GM21381 (cell line): ENCODE measurements at regions not wholly inside any gene's neighbourhood (a gene's known extent, or its start where the extent isn't known, plus 50 kb on each side); places are given as distances from the start of the nearest gene placed in this dataset.
"Not testable (repeated sequence)": the region's sequence is repeated elsewhere in the genome, so short reads cannot be mapped to it uniquely, and the experiment has no call there.

Experiments used
- ATAC-seq: cut with Tn5 transposase; IDR thresholded peaks from one replicate; pipeline ENCODE4 v1.9.1; 2021; ENCODE audit warnings: mild to moderate bottlenecking, moderate library complexity; ENCODE audit not compliant: unreplicated experiment

DNA sequence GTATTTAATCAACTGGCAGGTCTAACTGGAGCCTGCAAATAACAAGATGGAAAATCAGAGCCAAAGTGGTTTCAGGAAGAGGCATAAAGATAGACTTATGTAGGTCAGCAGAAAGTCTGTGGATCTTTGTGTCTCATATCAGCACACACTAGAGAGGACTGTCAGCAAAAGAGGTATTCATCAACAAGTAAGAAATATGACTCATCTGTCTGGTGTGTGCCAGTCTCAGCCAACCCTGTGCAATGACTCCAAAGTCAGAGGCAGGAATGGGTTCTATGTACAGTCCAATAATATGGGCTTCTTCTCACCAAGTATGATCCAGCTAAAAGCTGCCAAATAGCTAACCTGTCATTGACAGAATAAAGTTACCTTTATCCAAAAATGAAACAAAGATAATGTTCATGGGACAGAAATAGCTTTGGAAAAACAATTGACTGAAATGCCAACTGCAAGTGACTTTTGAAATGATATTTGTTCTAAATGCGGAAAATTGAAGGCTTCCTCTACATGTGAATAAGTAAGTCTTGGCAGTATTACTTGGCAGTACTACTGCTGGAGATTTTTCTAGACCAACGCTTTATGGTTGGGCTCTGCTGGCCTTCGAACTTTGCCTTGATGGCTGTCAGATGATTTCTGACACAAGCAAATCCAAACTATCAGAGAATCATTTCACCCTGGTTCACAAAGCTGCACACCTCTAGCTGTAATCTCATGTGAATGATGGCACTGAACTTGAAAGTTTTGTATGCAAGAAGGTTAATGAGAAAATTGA lies 272.3 kb upstream of the SEMA3C start:
- ATAC-seq = no peak

- ATAC-seq = no peak
Observed at GRCh38 chr7:81187753-81188152, 268.9 kb upstream of the SEMA3C start.

DNA sequence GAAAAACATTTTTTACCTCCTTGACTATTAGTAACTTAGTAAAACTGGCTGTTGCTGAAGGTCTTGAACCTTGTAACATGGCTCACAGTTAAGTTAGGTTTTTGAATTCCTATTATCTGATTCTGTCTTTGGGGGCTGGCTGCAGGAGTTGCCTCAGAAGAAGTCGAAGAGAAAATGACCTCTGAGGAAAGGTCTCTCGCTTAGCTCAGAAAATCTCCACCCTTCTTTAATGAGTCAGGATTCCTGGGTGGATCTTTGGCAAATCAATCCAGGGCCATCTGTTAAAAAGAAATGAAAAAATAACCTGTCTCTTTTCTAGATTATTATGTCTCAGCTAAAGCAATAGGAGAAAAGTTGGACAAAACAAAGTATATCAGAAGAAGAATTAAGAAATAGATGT lies 267.8 kb upstream of the SEMA3C start:
- no peak for ATAC-seq

- ATAC-seq = no peak
Observed at GRCh38 chr7:81185072-81185471, 266.2 kb upstream of the SEMA3C start.

DNA sequence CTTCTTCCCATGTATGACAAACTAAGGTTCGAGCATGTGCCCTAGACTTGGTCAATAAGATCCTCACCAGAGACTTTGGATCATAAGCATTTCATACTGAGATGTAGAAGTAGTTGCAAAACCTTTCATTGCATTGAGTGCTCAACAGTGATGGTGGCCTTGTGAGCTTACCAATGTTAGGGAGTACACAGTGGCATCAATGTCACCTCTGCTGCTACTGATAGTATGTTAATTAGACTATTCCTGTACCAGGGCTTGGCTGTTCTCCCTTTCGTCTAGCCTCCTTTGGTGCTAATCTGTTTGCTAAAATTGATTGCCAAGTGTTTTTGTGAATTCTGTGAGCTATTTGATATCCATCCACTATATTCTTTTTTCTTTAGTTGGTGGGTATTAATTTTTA lies 264.5 kb upstream of the SEMA3C start:
- no peak for ATAC-seq

DNA sequence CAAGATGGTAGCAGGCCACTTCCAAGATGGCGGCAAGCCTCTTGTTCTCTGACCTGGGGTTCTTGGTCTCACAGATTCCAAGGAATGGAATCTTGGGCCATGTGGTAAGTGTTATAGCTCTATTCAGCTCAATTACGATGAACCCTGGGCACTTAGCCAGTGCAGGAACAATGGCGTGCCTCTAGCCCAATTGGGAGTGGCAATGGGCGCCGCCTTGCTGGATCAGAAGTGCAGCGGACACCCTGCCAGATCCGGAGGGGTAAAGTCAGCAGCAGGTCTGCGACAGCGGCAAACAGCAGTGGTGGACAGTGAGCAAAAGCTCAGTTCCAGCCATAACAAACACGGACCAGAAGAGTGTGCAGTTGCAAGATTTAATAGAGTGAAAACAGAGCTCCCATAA lies 263.2 kb upstream of the SEMA3C start:
- ATAC-seq = not testable (repeated sequence)

DNA sequence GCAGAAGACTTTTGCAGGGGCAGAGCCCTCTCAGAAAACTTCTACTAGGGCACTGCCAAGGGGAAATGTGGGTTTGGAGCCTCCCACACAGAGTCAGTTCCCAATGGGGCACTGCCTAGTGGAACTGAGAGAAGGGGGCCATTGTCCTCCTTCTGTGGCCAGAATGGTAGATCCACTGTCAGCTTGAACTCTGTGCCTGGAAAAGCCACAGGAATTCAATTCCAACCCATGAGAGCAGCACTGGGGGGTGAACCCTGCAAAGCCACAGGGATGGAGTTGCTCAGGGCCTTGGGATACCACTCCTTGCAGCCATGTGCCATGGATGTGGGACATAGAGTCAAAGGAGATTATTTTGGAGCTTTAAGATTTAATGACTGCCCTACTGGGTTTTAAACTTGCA lies 262.2 kb upstream of the SEMA3C start:
- no peak for ATAC-seq

- no peak for ATAC-seq
Observed at GRCh38 chr7:81180573-81180972, 261.7 kb upstream of the SEMA3C start.

DNA sequence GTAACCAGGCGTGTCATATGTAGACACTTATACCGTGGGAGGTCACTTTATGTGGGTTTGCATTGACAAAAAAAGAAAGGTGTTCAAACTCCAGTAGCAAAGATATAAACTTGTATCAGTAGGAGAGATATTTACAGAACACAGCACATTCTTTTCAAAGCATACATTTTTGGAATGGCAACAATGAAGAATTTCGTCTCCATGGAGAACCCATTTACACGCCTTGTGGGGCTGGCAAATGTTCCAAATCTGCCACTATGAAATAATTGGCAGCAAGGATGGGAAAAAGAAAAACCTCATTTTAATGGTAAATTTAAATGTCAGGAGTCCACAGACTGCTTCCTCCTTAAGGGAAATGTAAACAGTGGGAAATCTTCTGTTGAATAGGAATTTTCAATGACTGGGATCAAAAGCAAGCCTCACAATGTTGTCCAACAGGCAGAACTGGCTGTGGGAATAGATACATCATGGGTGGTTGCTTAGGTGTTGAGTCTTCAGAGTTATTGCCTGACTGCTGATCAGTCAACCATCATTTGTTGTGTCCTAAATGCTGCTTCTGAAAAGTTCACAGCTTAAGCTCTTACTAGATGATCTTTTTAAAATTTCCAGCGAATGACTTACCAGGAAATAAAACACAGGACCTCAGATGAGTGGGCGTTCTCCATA lies 256.6 kb upstream of the SEMA3C start:
- no peak for ATAC-seq

- no peak for ATAC-seq
Observed at GRCh38 chr7:81173766-81174281, 255.0 kb upstream of the SEMA3C start.

DNA sequence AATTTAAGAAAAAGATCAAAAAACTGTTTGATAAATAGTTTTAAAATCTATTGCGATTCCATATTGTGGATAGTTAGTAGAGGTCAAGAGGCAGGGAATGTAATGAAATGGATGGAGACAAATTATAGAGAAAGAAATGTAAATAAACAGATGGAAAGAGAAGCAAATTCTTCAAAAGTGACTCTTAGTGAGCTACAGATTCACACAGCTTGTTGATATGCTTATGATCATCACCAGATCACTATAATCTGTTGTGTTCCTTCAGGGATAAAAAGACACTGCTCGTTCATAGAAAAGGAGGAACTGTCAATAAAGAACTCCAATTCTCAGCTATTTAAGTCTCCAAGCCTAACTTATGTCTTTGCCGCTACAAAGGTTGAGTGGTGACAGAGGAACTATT lies 251.4 kb upstream of the SEMA3C start:
- ATAC-seq = no peak

- ATAC-seq = no peak
Observed at GRCh38 chr7:81167934-81168333, 249.1 kb upstream of the SEMA3C start.

DNA sequence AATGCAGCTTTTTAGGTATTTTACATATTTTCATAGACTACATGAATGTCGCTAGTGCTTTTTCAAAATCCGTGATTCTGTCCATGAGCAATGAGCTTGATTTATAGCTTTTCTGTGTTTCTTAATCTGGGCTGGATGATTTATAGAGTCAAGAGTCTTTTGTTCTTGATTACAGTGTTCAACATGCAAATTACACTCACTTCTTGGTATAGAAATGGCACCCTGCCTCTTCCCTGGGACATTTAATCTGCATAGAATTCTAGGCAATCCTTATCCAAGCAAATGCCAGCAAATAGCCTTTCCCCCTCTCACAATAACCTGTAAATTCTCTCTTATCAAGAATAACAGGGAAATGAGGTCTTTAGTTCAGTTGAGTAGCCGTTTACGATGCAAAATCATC lies 246.2 kb upstream of the SEMA3C start:
- ATAC-seq = no peak

DNA sequence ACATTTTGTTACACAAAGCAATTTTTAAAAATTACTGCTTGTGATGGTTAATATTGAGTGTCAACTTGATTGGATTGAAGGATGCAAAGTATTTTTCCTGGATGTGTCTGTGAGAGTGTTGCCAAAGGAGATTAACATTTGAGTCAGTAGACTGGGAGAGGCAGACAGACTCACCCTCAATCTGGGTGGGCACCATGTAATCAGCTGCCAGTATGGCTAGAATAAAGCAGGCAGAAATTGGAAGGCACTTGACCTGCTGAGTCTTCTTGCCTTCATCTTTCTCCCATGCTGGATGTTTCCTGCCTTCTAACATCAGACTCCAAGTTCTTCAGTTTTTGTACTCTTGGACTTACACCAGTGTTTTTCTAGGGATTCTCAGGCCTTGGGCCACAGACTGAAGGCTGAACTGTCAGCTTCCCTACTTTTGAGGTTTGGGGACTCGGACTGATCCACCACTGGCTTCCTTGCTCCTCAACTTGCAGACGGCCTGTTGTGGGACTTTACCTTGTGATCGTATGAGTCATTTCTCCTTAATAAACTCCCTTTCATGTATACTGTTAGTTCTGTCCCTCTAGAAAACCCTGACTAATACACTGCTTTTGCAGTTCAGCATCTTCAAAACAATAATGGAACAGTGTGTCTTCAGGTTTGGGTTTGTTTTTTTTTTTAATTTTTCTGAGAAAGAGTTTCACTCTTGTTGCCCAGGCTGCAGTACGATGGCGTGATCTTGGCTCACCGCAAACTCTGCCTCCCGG lies 244.1 kb upstream of the SEMA3C start:
- ATAC-seq = no peak

DNA sequence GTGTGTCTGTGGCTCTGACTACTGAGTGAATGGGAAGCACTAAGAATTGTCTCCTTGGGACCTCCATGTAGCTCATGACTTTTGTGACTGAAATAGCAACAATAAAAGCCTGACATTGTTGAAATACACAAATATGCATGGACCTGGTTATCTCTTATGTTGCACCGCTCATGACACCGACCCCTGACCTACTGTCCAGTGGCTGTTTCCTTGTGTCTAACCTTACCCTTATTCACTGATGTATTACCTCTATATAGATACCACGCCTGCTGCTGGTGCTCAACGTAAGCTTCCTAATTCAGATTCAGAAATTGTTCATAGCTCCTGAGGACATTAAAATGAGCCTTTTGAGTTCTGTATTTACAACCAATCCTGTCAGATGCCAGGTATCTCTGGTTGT lies 243.4 kb upstream of the SEMA3C start:
- no peak for ATAC-seq

DNA sequence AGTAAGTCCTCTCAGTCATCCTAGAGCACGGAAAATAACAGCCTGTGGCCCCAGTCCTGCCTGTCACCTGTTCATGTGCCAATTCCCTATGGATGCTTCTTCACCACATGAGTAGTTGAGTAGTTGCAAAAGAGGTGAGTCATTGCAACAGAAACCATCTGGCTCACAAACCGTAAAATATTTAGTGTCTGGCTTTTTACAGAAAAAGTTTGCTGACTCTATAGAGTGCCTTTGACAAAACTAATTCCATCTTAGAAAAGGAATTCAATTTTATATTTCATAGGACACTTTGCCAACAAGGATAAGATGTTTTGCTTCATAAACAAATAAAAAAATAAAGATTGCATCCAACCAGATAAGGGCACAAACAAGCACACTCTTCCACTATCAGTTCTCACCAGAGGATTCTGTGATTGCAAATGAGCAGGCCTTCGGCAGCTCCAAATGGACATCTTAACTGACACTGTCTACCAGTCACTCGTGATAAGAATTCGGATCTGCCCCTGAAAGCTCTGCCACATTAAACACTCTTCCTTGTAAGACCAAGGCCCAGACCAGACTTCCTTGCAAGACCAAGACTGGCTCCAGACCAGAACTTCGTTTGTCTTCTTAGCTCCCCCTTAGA lies 242.7 kb upstream of the SEMA3C start:
- ATAC-seq = no peak

- ATAC-seq = no peak
Observed at GRCh38 chr7:81159402-81159801, 240.6 kb upstream of the SEMA3C start.

DNA sequence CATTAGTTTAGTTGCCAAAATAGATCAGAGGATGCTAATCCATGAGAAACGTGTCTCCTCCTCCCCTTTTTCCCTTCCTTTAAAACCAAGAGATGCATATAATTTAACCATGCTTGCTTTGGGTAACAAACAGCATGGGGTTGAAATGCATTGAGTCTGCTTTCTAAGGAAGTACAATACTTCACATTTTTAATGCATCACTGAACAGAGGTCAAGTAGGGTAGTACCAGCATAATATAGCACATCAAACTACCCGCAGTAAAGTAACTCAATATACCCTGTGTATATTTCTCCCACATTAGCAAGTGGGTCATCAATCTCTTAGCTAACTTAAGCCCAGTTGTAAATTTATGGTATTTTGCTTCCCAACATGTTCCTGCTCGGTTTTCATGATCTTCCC lies 239.3 kb upstream of the SEMA3C start:
- no peak for ATAC-seq

DNA sequence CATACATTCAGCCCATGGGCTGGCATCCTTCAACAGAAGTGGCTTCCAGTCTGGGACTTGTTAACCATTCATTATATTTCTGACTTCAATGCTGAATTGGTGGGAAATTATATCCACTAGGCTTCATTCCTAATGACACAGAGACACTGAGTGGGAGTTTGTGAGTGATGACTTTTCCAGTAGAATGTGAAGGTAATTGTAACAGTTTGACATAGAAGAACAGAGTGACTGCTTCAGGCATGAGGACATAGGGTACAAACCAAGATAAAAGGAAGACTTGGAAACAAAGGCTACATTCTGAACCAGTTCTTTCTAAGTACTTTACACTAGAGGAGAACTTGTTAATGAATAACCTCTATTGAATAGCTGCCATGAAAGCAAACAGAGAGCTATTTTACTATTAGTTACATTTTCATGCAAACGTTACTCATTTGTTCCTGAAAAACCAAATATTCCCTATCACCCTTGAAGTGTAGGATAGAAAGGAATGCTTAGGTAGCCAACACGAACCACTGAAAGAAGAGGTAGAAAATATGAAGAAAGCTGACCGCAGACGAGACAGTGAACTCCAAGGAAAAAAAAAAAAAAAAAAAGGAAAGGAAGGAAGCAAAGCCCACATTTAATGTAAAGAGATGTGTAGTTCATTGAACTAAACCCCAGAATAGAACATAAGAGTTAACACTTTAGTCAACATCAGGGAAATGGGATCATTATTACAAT lies 237.0 kb upstream of the SEMA3C start:
- ATAC-seq = no peak

- ATAC-seq = no peak
Observed at GRCh38 chr7:81154565-81154964, 235.7 kb upstream of the SEMA3C start.

- not testable (repeated sequence) for ATAC-seq
Observed at GRCh38 chr7:81152925-81153324, 234.1 kb upstream of the SEMA3C start.
